NB4 (cell line): ENCODE measurements at regions not wholly inside any gene's neighbourhood (a gene's known extent, or its start where the extent isn't known, plus 50 kb on each side); places are given as distances from the start of the nearest gene placed in this dataset.

Experiments used
- MYC ChIP-seq: IDR thresholded peaks from 2 replicates; pipeline ENCODE4 v1.6.1; 2011; ENCODE audit warnings: low read depth, low read length
- POLR2A ChIP-seq: IDR thresholded peaks from 2 replicates; pipeline ENCODE4 v1.6.1; 2011; ENCODE audit warnings: mild to moderate bottlenecking; ENCODE audit not compliant: insufficient read length; ENCODE audit errors: extremely low read depth
- TF ChIP-seq, protein P1 (sequence below): IDR thresholded peaks from one replicate; pipeline ENCODE4 v1.5.1; 2012; ENCODE audit warnings: low read depth, low read length
- TF ChIP-seq, protein P2 (sequence below): IDR thresholded peaks from 2 replicates; pipeline ENCODE4 v1.6.1; 2011; ENCODE audit warnings: low read depth, low read length

DNA sequence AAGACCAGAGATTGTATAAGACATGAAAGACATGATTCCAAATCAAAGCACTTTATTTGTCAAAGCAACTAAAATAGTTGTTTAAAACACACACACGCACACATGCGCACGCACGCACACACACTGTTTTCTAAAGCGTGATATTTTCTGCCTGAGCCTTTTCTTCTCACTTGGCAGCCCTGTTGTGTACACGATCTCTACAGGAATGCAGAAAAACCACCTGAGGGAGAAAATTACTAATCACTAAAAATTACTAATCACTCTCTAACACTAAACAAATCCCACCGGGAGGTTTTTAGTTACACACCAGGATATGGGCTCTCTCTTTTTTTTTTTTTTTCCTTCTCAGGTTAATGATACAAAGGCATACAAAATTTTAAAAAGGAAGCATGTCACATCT lies 160.1 kb upstream of the ATP11B start:
- TF ChIP-seq, protein P1, sequence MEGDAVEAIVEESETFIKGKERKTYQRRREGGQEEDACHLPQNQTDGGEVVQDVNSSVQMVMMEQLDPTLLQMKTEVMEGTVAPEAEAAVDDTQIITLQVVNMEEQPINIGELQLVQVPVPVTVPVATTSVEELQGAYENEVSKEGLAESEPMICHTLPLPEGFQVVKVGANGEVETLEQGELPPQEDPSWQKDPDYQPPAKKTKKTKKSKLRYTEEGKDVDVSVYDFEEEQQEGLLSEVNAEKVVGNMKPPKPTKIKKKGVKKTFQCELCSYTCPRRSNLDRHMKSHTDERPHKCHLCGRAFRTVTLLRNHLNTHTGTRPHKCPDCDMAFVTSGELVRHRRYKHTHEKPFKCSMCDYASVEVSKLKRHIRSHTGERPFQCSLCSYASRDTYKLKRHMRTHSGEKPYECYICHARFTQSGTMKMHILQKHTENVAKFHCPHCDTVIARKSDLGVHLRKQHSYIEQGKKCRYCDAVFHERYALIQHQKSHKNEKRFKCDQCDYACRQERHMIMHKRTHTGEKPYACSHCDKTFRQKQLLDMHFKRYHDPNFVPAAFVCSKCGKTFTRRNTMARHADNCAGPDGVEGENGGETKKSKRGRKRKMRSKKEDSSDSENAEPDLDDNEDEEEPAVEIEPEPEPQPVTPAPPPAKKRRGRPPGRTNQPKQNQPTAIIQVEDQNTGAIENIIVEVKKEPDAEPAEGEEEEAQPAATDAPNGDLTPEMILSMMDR = no peak
- TF ChIP-seq MYC (no peak), POLR2A (no peak)
- TF ChIP-seq, protein P2, sequence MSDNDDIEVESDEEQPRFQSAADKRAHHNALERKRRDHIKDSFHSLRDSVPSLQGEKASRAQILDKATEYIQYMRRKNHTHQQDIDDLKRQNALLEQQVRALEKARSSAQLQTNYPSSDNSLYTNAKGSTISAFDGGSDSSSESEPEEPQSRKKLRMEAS = no peak
